ENCODE measurements at regions not wholly inside any gene's neighbourhood (a gene's known extent, or its start where the extent isn't known, plus 50 kb on each side); places are given as distances from the start of the nearest gene placed in this dataset.

- no peak for DNase-seq (ENCODE audit: low read depth in 4 of 4, low spot score in 2 of 4)
Observed at GRCh38 chr4:54542119-54542438, 115.7 kb upstream of the KIT start.

DNA sequence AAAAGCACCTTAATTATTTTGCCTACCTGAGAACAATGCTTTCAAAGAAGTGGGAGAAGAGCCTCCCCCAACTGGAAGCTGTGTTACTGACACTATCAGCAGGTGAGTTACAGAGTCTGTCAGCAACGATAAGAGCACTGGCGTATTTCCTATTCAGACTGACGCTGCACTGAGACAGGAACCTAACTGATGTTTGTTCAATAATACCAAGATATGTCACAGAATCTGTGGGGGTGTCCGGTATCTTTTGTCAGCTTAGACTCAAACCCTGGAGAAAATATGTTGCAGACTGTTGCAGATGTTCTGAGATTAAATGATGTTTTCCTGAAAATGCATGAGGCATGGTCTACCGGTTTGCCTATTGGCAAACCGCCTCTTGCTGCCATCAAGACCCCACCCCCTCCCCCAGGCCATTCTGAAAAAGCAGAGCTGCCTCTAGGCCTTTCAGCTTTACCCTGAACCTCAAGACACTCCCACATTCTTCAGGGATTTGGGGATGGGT, 115.2 kb upstream of the KIT start:
- DNase-seq (ENCODE audit: low read depth in 4 of 4, low spot score in 2 of 4): no peak

DNA sequence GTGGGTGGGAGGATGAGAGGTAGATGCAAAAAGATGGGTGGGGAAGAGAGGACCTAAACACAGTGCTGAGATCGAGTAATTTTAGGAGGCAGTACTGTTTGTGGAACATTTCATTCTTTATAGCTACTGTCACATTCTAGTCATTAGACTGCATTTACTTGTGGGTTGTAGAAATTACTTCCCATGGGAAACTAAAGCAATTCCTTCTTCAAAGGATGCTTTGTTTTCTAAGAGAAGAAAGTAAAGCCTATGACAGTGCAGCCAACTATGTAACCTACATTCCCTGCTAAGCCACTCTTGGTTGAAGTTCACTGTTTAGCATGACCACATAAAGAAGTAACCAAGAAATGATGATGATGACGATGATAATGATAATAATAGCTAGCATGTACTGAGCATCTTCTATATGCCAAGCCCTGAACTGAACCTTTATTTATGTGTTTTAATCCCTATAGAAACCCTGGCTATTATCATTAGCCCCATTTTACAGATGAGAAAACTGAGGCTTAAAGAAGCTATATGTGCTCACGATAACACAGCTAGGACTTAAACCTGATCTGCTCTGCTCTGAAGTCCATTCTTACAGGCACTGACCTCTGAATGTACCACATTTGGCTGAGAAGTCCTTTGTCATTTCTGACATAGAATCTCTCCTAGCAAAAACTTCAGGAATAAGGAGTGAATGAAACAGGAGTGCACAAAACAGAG, 114.5 kb upstream of the KIT start:
- DNase-seq (ENCODE audit: low read depth in 4 of 4, low spot score in 2 of 4): no peak

DNA sequence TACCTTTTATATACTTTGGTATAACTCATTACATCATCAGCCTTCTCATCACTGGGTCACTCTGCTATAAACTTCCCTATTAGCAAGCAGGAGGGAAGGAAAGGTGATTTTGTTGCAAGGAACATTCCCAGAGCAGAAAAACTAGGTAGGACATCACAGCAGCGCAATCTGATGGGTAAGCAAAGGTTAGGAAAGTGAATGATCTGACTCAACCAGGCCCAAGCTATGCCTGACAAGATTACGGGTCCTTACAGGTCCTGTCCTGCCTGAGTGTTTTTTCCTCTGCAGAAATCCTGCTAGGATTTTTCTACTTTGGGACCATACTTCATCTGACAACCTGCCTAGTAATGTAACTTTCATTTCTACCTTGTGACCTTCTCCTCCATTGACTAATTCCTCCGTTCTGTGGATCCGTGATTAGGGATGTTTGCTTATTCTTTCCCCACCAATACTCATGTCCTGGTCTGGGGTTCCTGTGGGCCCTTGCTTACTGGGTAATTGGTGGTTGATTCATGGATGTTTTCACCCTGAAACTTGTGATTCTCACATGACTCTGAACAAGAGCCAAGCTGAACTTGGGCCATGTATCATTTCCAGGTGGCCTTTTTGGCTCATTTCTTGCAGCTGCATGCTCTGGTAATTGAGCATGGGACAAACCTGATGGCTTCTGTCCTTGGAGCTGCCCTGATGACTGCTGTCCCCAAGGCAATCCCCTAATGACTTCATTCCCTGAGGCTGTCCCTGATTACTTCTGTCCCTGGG, 111.9 kb upstream of the KIT start:
- DNase-seq (ENCODE audit: low read depth in 4 of 4, low spot score in 2 of 4): no peak

GRCh38 chr4:54547299-54548097, 110.3 kb upstream of the KIT start:
- DNase-seq (ENCODE audit: low read depth in 4 of 4, low spot score in 2 of 4): no peak

GRCh38 chr4:54548098-54548620, 109.6 kb upstream of the KIT start:
- no peak for DNase-seq (ENCODE audit: low read depth in 4 of 4, low spot score in 2 of 4)

GRCh38 chr4:54548831-54549460, 108.8 kb upstream of the KIT start:
- no peak for DNase-seq (ENCODE audit: low read depth in 4 of 4, low spot score in 2 of 4)

- no peak for DNase-seq (ENCODE audit: low read depth in 4 of 4, low spot score in 2 of 4)
Observed at GRCh38 chr4:54550395-54551171, 107.2 kb upstream of the KIT start.

GRCh38 chr4:54553001-54553400, 104.8 kb upstream of the KIT start:
- no peak for DNase-seq (ENCODE audit: low read depth in 4 of 4, low spot score in 2 of 4)

DNA sequence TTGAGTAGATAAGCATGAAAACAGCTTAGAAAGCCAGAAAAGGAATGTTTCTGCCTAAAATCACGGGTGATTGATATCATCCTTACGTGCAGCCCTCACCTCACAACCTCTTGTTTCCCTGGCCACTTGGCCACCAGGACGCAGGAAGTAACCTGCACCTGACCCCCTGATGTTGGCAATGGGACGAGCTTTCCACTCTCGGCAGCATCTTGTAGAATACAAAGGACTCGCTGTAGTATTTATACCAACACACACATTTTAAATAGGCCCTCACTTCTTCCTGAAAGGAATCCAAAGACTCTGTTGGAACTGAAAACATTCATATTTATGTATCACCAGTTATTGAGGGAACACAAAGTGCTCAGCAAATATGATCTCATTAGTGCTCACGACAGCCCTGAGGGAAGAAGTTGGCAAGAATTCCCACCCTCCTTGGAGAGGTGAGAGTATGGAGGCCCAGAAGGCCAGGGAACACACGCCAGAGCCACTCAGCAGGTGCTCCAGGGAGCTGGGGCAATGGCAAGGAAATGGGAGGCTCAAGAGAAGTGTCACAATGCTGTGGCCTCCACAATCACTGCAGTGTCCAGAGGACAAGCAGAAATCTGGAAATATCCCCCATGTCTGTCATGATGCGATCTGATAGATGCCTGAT, 103.3 kb upstream of the KIT start:
- no peak for DNase-seq (ENCODE audit: low read depth in 4 of 4, low spot score in 2 of 4)

DNA sequence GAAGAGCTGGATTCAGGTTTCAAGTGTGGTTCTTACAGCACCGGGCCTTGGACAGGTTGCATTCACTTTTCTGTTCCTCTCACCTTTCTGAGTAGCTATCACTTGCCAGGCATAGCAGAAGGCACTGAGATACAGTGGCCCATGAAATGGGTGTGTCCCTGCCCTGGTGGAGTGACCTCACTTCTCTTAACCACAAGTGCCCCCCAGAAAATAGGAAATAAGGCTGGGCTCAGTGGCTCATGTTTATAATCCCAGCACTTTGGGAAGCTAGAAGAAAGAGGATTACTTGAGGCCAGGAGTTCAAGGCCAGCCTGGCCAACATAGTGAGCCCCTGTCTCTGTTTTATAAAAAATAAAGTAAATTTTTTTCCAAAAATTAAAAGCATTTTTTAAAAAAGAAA, 101.7 kb upstream of the KIT start:
- no peak for DNase-seq (ENCODE audit: low read depth in 4 of 4, low spot score in 2 of 4)

- DNase-seq (ENCODE audit: low read depth in 4 of 4, low spot score in 2 of 4): no peak
Observed at GRCh38 chr4:54556587-54556986, 101.2 kb upstream of the KIT start.

DNA sequence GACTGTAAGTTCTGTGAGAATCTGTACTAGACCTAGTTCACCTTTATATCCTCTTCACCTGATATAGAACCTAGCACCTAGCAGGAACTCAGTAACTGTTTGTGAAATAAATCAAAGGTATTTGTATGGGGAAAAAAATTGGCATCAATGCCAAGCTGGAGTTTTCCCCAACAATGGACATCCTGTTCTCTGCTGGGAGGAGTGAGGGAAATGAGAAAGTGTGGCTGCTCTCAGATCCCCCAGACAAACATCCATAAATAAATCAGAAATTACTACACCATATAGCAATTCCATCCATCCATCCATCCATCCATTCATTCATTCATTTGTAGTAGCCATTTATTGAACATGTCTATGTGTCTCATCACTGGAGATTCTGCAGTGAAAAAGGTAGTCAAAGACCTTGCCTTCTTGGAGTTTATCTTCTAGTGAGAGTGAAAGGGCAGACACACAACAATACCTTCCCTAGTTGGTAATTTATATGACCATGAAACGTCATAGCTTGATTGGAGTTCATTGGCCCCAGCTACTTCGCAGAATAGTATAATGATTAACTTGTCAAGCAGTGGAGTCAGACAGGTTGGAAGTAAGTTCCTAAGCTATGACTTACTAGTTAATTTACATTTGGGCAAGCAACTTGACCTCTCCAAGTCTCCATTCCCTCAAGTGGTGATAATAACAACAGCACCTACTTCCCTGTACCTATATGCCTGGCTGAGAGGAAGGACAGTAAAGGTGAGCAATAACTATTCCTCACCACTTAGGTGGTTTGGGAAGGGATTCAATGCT, 98.7 kb upstream of the KIT start:
- DNase-seq (ENCODE audit: low read depth in 4 of 4, low spot score in 2 of 4): no peak

- no peak for DNase-seq (ENCODE audit: low read depth in 4 of 4, low spot score in 2 of 4)
Observed at GRCh38 chr4:54560513-54560912, 97.2 kb upstream of the KIT start.

- DNase-seq (ENCODE audit: low read depth in 4 of 4, low spot score in 2 of 4): no peak
Observed at GRCh38 chr4:54561940-54562339, 95.8 kb upstream of the KIT start.

DNA sequence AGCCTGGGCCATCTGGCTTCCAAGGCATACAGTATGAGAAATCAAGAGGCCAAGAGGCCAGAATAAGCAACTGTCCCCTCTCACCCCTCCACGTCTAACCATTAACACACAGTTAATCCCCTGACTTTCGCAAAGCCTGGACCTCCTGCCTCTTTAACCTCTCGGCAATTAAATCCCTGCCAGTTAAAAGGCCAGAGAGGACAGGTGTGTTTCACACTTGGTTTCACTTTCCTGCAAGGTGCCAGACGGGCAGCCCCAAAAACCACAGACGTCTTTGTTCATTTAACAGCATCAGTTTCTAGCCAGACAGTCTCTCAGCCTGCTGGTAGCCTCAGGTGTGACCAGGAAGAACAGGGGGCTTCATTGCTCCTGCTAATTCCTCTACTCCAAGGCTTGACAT, 91.1 kb upstream of the KIT start:
- DNase-seq (ENCODE audit: low read depth in 4 of 4, low spot score in 2 of 4): no peak

DNA sequence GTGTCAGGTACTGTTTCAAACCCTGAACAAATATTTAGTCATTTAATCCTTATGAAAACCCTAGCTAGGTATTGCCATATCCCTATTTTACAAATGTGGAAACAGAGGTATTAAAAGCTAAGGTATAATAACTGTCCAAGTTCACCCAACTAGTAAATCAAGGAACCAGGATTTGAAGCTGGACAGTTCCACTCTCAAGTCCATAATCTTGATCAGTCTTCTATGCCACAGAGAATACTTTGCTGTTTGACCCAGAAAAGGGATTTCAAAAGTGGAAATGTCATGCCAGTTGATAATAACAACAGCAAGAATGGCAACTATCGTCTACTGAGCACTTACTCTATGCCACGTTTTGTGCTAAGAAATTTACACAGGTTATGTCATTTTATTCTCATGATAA, 90.4 kb upstream of the KIT start:
- no peak for DNase-seq (ENCODE audit: low read depth in 4 of 4, low spot score in 2 of 4)

GRCh38 chr4:54568184-54568583, 89.6 kb upstream of the KIT start:
- DNase-seq (ENCODE audit: low read depth in 4 of 4, low spot score in 2 of 4): no peak

DNA sequence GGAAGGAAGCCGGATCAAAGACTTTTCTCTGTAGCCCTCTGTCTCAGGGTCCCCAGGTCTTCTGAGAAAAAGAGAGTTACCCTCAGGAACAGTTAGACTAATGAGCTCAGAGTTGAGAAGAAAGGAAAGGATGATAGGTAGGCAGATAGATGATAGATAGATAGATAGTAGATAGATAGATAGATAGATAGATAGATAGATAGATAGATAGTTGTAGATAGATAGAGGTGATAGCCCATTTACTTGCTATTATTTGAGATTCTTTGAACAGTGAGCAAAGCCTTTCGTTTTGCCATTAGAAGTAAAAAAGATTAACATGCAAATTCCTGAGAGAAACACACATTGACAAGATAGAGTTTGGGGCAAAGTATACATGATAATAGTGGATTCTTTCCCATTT, 86.9 kb upstream of the KIT start:
- no peak for DNase-seq (ENCODE audit: low read depth in 4 of 4, low spot score in 2 of 4)
